Activated T-cell treated with anti-CD3 and anti-CD28 coated beads, Interleukin-2, amount 50 U/mL, for 1 hour (primary cell): ENCODE measurements at regions not wholly inside any gene's neighbourhood (a gene's known extent, or its start where the extent isn't known, plus 50 kb on each side); places are given as distances from the start of the nearest gene placed in this dataset.

Experiments used
- DNase-seq: peaks from one replicate; pipeline ENCODE4 v3.0.0-alpha.2; 2020

DNA sequence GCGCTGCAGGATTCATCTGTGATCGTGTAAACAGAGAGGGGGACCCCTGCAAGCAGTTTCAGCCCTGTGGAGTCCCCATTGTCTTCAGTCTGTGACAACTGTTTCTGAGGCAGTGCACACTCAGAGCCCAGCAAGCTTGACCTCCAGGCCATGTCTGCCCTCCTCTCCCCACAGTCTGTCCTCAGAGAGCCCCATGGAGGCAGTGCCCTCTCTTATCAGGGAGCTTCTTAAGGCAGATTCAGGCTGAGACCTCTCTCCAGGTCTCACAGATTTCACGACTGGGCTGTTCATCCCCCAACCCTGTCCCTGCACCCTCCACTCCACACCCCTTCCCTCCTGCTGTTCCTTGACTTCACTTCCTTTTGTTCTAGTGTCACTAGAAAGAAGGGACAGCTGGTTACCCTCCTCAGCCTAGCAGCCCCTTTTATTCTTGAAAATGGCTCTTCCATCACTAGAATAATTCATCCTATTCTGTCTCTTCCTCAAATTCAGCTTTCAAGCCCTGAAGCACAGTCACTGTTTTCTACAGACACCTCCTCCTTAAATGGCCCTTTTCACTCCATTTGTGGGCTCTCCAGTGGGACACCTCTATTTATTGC lies 218.4 kb downstream of the MED10 start:
- DNase-seq = no peak

GRCh38 chr5:6158974-6159831 lies 219.1 kb downstream of the MED10 start:
- no peak for DNase-seq

- DNase-seq = no peak
These were observed 224.1 kb downstream of the MED10 start for GRCh38 chr5:6154216-6154615.

GRCh38 chr5:6146271-6146670 lies 232.1 kb downstream of the MED10 start:
- no peak for DNase-seq

- DNase-seq = no peak
These were observed 232.6 kb downstream of the MED10 start for GRCh38 chr5:6145616-6146237.

- no peak for DNase-seq
These were observed 234.8 kb downstream of the MED10 start for GRCh38 chr5:6143523-6143922.

- DNase-seq = no peak
These were observed 236.0 kb downstream of the MED10 start for GRCh38 chr5:6142353-6142752.

GRCh38 chr5:6140219-6140618 lies 238.1 kb downstream of the MED10 start:
- DNase-seq = no peak

DNA sequence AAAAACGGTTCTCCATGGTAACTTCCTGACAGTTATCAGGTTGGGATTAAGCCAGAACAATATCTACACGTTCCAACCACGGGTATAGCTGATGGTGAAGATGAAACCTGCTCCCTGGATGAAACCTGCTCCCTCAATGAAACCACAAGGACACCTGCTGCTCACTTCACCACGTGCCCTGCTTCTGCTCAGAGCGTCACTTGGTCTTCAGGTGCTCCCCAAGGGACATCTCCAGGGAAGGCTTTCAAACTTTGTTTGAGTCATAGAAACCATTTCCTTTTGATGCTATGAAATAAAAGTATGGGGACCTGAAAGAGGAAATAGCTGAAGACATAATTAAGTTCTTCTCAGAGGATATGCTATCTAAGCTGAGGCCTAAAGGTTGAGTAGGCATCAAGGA lies 242.4 kb downstream of the MED10 start:
- no peak for DNase-seq

- DNase-seq = no peak
These were observed 244.1 kb downstream of the MED10 start for GRCh38 chr5:6134281-6134680.

- no peak for DNase-seq
These were observed 252.6 kb downstream of the MED10 start for GRCh38 chr5:6125781-6126180.

GRCh38 chr5:6118691-6119090 lies 259.7 kb downstream of the MED10 start:
- DNase-seq = no peak

GRCh38 chr5:6117212-6117611 lies 261.1 kb downstream of the MED10 start:
- DNase-seq = no peak

- DNase-seq = no peak
These were observed 262.5 kb downstream of the MED10 start for GRCh38 chr5:6115852-6116251.

DNA sequence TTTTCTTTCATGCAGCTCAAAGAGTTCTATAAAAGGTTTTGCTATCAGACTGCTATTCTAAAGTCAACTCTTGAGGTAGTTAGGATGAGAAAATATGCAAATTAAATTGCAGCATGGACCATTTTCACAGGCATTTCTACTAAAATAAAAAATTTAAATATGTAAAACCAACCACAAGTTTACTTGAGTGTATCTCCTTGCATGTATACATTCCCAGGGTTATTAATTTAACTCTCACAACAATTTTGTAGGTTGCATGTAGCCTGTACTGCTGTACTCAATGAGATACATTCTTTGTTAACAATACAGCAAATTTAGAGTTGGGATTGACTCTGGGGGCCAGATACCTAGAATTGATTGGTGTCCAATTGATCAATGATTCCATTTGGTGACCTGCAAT lies 265.8 kb downstream of the MED10 start:
- no peak for DNase-seq

GRCh38 chr5:6112125-6112524 lies 266.2 kb downstream of the MED10 start:
- DNase-seq = no peak

DNA sequence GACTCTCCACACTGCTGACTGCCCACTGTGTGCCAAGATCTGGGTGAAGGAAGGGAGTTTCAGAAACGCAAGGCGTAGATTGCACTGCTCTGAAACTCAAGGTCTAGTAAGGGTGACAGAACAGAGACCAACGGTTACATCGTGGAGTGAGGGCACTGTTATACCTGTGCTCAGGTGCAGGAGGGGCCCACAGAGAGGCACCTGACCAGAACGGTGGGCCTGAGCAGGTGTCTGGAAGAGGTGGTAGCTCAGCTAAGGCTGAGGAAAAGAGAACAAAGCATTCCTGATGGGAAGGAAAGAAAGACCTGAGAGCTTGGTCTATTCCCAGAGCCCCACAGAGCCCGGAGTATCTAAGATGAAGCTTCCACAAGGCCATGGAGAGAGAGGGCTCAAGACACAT lies 267.2 kb downstream of the MED10 start:
- no peak for DNase-seq

GRCh38 chr5:6110441-6111005 lies 267.8 kb downstream of the MED10 start:
- DNase-seq = no peak

GRCh38 chr5:6108981-6109825 lies 269.1 kb downstream of the MED10 start:
- no peak for DNase-seq

- DNase-seq = no peak
These were observed 269.9 kb downstream of the MED10 start for GRCh38 chr5:6108540-6108848.

- no peak for DNase-seq
These were observed 270.4 kb downstream of the MED10 start for GRCh38 chr5:6107675-6108539.

- no peak for DNase-seq
These were observed 271.6 kb downstream of the MED10 start for GRCh38 chr5:6106756-6107155.
